Activated CD4-positive, alpha-beta memory T cell treated with anti-CD3 and anti-CD28 coated beads, Interleukin-2, amount 10 ng/mL, durations not matched to agents 7 days and 5 days (primary cell): ENCODE measurements at regions not wholly inside any gene's neighbourhood (a gene's known extent, or its start where the extent isn't known, plus 50 kb on each side); places are given as distances from the start of the nearest gene placed in this dataset.
"Not testable (repeated sequence)": the region's sequence is repeated elsewhere in the genome, so short reads cannot be mapped to it uniquely, and the experiment has no call there.

Experiments used
- CTCF ChIA-PET: fragments of 350-600 bp; sonication (Branson Sonifier 250); formaldehyde crosslinking; loops from one replicate; lab custom pipeline; 2021; ENCODE audit warnings: antibody characterized with exemption, inconsistent platforms; lab: Charles Lee
- POLR2A ChIA-PET: fragments of 350-600 bp; sonication (Branson Sonifier 250); formaldehyde crosslinking; loops from one replicate; lab custom pipeline; 2021; ENCODE audit warnings: antibody characterized with exemption; lab: Charles Lee
- DNase-seq: peaks from one replicate; pipeline ENCODE4 v3.0.0-alpha.2; 2020
- H3K27ac Mint-ChIP-seq: one replicate; pipeline ENCODE4 v1.8.0; 2021; ENCODE audit warnings: mild to moderate bottlenecking, mixed read lengths
- H3K27me3 Mint-ChIP-seq: one replicate; pipeline ENCODE4 v1.8.0; 2021; ENCODE audit warnings: mixed read lengths
- H3K36me3 Mint-ChIP-seq: one replicate; pipeline ENCODE4 v1.8.0; 2021; ENCODE audit warnings: low read depth, mixed read lengths
- H3K4me1 Mint-ChIP-seq: one replicate; pipeline ENCODE4 v1.8.0; 2021; ENCODE audit warnings: mixed read lengths
- H3K4me3 Mint-ChIP-seq: one replicate; pipeline ENCODE4 v1.8.0; 2021; ENCODE audit warnings: mild to moderate bottlenecking, mixed read lengths
- H3K9me3 Mint-ChIP-seq: one replicate; pipeline ENCODE4 v1.8.0; 2021; ENCODE audit warnings: mixed read lengths

DNA sequence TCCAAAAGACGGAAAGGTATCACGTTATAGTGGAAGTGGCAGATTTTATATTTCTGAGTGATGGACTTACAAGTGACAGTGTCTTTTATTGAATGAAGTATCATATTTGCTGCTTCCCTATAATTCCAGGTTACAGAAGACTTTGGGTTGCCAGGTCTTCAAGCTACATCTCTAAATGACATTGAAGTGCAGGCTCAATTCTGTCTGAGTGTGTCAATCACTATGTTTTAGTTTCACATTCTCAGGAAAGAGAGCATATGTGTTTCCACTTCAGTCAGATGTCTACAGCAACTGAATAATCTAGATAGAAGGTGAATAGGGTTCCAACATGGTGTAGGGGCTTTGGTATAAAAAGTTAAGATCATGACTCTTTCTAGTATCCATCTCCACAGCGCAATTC lies 492.7 kb upstream of the API5 start:
- H3K27me3 Mint-ChIP-seq = no peaks in the 10 kb centered on the region
- ChIA-PET CTCF (no interaction called here), POLR2A (no interaction called here)
- no peaks in the 10 kb centered on the region for H3K36me3 Mint-ChIP-seq
- H3K27ac Mint-ChIP-seq = no peak overlapping the region
- DNase-seq = no peak
- no peak overlapping the region for H3K4me3 Mint-ChIP-seq
- H3K9me3 Mint-ChIP-seq = no peaks in the 10 kb centered on the region
- no peaks in the 10 kb centered on the region for H3K4me1 Mint-ChIP-seq

DNA sequence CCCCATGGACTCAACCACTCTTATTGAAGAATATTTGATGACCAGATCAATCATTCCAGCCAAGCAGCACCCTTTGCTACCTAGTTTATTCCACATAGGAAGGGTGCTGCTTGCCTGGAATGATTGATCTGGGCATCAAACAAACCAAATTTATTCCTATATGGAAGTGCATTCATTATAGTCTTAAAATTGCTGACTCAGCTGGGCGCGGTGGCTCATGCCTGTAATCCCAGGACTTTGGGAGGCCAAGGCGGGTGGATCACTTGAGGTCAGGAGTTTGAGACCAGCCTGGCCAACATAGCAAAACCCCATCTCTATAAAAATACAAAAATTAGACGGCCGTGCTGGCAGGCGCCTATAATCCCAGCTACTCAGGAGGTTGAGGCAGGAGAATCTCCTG lies 489.6 kb upstream of the API5 start:
- CTCF ChIA-PET, DNase-seq, H3K4me1 Mint-ChIP-seq, POLR2A ChIA-PET, H3K27me3 Mint-ChIP-seq, H3K36me3 Mint-ChIP-seq, H3K9me3 Mint-ChIP-seq, H3K4me3 Mint-ChIP-seq, H3K27ac Mint-ChIP-seq: not testable (repeated sequence)

DNA sequence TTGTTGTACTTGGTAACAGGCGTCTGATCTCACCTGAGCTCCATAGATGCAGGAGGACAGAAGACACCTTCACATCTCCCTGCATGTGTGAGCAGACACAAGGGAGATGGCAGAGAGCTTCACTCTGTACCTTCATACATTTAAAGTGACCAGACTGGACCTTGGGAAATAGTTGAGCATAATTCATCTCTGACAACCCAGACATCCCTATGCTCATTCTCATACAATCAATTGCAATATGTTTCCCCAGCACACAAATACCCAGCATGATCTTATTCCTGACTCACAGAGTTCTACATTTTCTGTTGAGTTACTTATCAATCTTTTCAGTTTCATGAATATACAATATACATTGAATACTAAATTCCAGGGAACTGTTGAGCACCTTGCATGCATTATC lies 488.2 kb upstream of the API5 start:
- H3K27me3 Mint-ChIP-seq = no peaks in the 10 kb centered on the region
- H3K4me1 Mint-ChIP-seq = no peaks in the 10 kb centered on the region
- ChIA-PET CTCF (no interaction called here), POLR2A (no interaction called here)
- DNase-seq = no peak
- H3K9me3 Mint-ChIP-seq = no peaks in the 10 kb centered on the region
- no peak overlapping the region for H3K4me3 Mint-ChIP-seq
- H3K27ac Mint-ChIP-seq = no peak overlapping the region
- H3K36me3 Mint-ChIP-seq = no peaks in the 10 kb centered on the region

DNA sequence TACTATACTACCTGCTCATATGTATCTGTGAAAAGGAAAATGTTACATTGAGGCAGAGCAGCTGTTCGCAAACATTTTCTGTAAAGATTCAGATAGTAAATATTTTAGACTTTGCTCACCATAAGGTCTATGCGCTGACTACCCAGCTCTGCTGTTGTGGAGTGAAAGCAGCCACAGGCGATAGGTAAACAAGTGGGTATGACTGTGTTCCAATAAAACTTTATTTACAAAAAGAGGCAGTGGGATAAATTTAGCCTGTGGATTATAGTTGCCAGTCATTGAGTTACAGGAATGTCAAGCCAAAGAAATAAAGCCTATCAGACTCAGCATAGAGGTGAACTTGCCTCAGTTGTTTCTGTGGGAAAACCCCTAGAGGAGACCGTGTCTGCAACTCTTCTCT lies 487.7 kb upstream of the API5 start:
- POLR2A ChIA-PET = no interaction called here
- H3K36me3 Mint-ChIP-seq = no peaks in the 10 kb centered on the region
- H3K4me1 Mint-ChIP-seq = no peaks in the 10 kb centered on the region
- H3K9me3 Mint-ChIP-seq = no peaks in the 10 kb centered on the region
- no peak overlapping the region for H3K27ac Mint-ChIP-seq
- no peak overlapping the region for H3K4me3 Mint-ChIP-seq
- H3K27me3 Mint-ChIP-seq = no peaks in the 10 kb centered on the region
- CTCF ChIA-PET = no interaction called here
- DNase-seq = no peak

DNA sequence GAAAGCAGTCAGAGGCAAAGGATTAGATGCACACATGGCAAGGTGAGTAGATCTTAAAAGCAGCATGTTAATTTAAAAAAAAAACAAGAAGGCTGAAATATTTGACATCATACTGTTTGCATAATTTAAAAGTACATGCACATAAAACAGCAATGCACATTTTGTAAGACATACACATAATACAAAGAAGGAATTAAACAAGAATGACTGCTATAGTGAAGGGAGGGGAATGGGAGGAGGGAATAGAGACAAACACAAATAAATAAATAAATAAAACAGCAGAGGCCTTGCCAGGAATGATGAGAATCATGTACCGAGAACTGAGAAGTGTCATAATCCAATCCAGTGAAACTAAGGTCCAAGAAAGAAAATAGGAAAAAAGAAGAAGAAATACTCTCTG lies 486.2 kb upstream of the API5 start:
- H3K4me3 Mint-ChIP-seq = no peak overlapping the region
- no peaks in the 10 kb centered on the region for H3K9me3 Mint-ChIP-seq
- DNase-seq = no peak
- H3K4me1 Mint-ChIP-seq = no peaks in the 10 kb centered on the region
- ChIA-PET CTCF (no interaction called here), POLR2A (no interaction called here)
- no peaks in the 10 kb centered on the region for H3K36me3 Mint-ChIP-seq
- no peaks in the 10 kb centered on the region for H3K27me3 Mint-ChIP-seq
- H3K27ac Mint-ChIP-seq = no peak overlapping the region

DNA sequence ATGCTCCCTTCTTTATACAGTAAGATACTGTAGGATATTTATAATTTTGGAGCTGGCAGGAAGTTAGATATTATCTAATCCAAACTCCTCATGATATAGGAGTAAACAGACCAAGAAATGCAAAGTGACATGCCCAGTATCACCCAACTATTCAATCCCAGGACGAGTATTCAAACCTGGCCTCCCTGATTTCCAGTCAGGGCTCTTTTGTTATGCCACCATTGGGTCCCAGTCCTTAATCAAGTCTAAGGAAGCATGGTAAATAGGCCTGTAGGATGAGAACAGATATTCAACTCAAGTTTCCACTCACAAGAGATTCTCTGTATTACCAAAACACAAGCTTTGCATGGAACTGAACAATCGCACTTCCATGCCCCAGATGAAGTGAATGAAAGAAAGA lies 484.0 kb upstream of the API5 start:
- Mint-ChIP-seq H3K36me3 (no peaks in the 10 kb centered on the region), H3K4me3 (no peak overlapping the region), H3K27me3 (no peaks in the 10 kb centered on the region), H3K27ac (no peak overlapping the region), H3K9me3 (no peaks in the 10 kb centered on the region), H3K4me1 (no peaks in the 10 kb centered on the region)
- ChIA-PET POLR2A (no interaction called here), CTCF (no interaction called here)
- DNase-seq = no peak

DNA sequence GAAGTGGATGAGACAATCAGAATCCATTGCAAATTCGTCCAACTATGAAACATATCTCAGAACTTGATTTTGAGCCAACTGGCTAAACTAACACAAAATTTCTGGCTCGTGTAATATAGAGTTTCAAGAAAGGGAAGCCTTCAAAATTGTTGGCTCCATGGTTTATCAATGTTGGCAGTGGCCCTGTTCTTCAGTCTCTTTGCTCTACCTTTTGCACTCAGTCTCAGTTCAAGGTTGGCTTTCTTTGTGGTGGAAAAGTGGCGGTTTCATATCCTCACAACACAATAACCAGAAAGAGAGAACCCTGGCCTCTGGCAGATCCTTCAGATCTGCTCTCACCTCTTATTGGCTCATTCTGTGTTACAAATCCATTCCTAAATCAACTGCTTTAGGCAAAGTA lies 473.8 kb upstream of the API5 start:
- no peaks in the 10 kb centered on the region for H3K36me3 Mint-ChIP-seq
- ChIA-PET CTCF (no interaction called here), POLR2A (no interaction called here)

DNA sequence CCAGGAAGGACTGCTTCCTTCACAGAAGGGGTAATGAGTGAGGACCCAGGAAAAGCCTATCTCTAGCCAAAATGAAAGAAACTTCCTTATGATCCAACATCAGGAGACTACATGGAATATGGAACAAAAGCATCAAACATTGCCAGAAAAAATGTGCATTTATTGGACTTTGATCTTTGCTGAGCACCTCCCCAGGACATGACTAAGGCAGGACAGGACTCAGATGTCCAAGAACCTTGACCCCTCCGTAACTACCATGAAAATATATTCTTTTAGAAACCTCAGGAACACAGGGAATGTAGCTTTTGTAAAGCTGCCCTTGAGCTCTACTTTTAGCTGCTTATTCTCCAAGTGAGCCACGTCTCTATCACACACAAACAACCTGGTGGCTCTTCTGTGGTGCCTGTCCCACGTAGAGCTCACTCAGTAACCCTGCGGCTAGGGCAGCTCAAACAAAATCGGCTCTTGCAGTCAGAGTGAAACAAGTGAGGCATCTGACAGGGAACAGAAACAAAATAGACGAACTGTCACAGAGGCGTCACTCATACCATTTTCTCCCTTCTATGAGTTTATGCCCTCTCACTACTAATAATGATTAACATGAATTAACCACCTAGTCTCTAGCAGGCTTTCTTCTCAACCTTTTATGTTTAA lies 471.5 kb upstream of the API5 start:
- Mint-ChIP-seq H3K27me3 (no peaks in the 10 kb centered on the region), H3K9me3 (peaks cover 2% of the 10 kb centered on the region), H3K4me3 (no peak overlapping the region), H3K36me3 (no peaks in the 10 kb centered on the region), H3K4me1 (no peaks in the 10 kb centered on the region), H3K27ac (no peak overlapping the region)
- ChIA-PET POLR2A (no interaction called here), CTCF (no interaction called here)
- DNase-seq = no peak

More for the DNA sequence above, 473.8 kb upstream of the API5 start:
- DNase-seq = no peak
- H3K4me3 Mint-ChIP-seq = no peak overlapping the region
- no peak overlapping the region for H3K27ac Mint-ChIP-seq
- H3K4me1 Mint-ChIP-seq = no peaks in the 10 kb centered on the region
- no peaks in the 10 kb centered on the region for H3K9me3 Mint-ChIP-seq
- no peaks in the 10 kb centered on the region for H3K27me3 Mint-ChIP-seq

DNA sequence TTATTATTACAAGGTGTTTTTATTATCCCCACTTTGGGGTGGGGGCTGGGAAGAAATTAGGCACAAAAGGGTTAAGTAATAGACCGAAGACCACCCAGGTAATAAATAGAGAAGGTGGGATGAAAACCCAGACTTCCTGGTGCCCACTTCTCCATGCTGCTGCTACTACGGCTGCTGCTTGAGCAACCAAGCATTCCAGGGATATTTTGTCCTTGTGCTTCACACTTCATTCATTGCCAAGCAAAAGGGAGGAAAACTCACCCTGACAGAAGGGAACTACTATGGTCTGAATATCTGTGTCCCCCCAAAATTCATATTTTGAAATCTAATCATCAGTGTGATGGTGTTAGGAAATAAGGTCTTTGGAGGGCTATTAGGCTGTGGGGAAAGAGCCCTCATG lies 470.9 kb upstream of the API5 start:
- no peaks in the 10 kb centered on the region for H3K4me1 Mint-ChIP-seq
- ChIA-PET POLR2A (no interaction called here), CTCF (no interaction called here)
- H3K36me3 Mint-ChIP-seq = no peaks in the 10 kb centered on the region
- H3K27ac Mint-ChIP-seq = no peak overlapping the region
- DNase-seq = no peak
- no peaks in the 10 kb centered on the region for H3K27me3 Mint-ChIP-seq
- H3K9me3 Mint-ChIP-seq = peaks cover 2% of the 10 kb centered on the region
- no peak overlapping the region for H3K4me3 Mint-ChIP-seq

DNA sequence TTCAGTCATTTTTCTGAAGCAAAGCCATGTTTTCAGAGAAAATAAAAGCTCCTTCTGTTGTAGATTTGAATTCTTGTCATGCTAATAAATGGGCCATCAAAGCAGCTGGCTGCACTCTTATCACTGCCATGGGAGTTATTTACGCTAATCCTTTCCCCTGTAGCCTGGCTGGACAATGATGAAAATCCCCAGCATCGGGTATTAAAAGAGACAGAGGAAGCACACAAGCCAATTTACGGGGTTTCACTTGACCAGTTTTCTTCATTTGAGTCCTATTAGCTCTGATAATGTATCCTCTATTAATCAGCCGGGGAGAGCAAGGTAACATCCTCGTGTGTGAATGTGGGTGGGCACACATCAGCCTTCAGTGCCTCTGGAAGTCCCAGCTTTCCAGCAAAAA lies 470.2 kb upstream of the API5 start:
- peaks cover 2% of the 10 kb centered on the region for H3K9me3 Mint-ChIP-seq
- CTCF ChIA-PET = no interaction called here
- POLR2A ChIA-PET = no interaction called here

DNA sequence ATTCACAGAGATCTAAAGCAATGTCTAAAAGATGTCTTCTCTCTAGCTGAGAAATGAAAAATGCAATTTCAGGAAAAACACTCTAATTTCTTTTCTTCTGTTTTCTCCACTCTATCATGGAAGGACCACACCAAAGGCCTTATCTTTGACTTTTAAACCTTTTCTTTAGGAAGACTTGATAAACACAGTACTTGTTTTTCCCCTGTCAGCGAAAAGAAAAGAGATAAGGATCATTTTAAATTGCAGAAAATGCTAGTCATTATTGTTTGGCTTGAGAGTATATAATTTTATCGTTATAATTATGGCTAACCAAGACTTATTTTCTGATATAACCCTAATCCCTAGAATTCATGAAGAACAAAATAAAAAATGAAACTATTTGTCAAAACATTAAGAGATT lies 462.4 kb upstream of the API5 start:
- CTCF ChIA-PET = no interaction called here

More for the DNA sequence above, 470.2 kb upstream of the API5 start:
- Mint-ChIP-seq H3K4me1 (no peaks in the 10 kb centered on the region), H3K36me3 (no peaks in the 10 kb centered on the region), H3K27me3 (no peaks in the 10 kb centered on the region), H3K4me3 (no peak overlapping the region), H3K27ac (no peak overlapping the region)
- DNase-seq = no peak

DNA sequence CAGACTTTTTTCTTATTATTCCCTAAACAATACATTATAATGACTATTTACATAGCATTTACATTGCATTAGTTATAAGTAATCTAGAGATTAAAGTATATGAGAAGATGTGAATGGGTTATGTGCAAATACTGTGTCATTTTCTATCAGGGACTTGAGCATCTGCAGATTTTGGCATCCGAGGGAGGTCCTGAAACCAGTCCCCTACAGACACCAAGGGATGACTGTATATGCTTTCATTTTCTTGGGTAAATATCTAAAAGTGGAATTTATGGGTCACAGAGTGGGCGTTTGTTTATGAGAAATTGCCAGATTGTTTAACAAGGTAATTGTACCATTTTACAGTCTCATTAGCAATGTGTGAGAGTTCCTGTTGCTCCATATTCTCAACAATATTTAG lies 454.5 kb upstream of the API5 start:
- Mint-ChIP-seq H3K27me3 (no peaks in the 10 kb centered on the region), H3K27ac (no peak overlapping the region), H3K9me3 (peaks cover 2% of the 10 kb centered on the region), H3K4me1 (no peaks in the 10 kb centered on the region), H3K36me3 (no peaks in the 10 kb centered on the region), H3K4me3 (no peak overlapping the region)
- CTCF ChIA-PET = no interaction called here
- POLR2A ChIA-PET = no interaction called here
- DNase-seq = no peak

More for the DNA sequence above, 462.4 kb upstream of the API5 start:
- Mint-ChIP-seq H3K27ac (no peak overlapping the region), H3K27me3 (no peaks in the 10 kb centered on the region), H3K4me1 (no peaks in the 10 kb centered on the region), H3K4me3 (no peak overlapping the region), H3K36me3 (no peaks in the 10 kb centered on the region), H3K9me3 (no peaks in the 10 kb centered on the region)
- POLR2A ChIA-PET = no interaction called here
- no peak for DNase-seq

DNA sequence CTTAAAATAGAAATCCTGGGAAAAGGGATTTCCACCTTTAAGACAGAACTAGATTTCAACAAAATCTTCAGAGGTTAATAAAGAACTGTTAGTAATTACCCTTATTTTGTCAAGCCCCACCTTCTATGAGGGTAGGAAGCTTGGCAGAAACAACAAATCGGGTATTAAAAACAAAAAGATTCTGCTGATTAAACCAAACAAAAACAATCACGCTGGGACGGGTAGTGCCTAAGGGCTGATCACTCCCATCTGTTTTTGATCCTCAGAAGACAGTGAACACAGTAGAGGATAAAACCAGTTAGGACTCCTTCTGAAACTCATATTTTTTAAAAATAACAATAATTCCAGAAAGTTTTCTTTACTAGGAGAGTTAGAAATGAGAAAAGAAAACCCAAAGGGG lies 441.3 kb upstream of the API5 start:
- Mint-ChIP-seq H3K36me3 (no peaks in the 10 kb centered on the region), H3K4me3 (no peak overlapping the region), H3K27ac (no peak overlapping the region), H3K4me1 (no peaks in the 10 kb centered on the region), H3K27me3 (no peaks in the 10 kb centered on the region), H3K9me3 (peaks cover 9% of the 10 kb centered on the region)
- POLR2A ChIA-PET = no interaction called here
- DNase-seq = no peak
- CTCF ChIA-PET = no interaction called here

DNA sequence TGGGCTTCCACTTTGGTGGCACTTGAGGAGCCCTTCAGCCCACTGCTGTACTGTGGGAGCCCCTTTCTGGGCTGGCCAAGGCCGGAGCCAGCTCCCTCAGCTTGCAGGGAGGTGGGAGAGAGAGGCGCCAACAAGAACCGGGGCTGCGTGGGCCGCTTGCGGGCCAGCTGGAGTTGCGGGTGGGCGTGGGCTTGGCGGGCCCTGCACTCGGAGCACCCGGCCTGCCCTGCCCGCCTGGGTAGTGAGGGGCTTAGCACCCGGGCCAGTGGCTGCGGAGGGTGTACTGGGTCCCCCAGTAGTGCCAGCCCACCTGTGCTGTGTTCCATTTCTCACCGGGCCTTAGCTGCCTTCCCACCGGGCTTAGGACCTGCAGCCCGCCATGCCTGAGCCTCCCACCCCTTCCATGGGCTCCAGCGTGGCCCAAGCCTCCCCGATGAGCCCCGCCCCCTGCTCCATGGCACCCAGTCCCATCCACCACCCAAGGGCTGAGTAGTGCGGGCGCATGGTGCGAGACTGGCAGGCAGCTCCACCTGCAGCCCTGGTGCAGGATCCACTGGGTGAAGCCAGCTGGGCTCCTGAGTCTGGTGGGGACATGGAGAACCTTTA lies 437.9 kb upstream of the API5 start:
- POLR2A ChIA-PET, H3K4me1 Mint-ChIP-seq, H3K4me3 Mint-ChIP-seq, CTCF ChIA-PET, DNase-seq, H3K36me3 Mint-ChIP-seq, H3K27ac Mint-ChIP-seq, H3K27me3 Mint-ChIP-seq: not testable (repeated sequence)
- peaks cover 17% of the 10 kb centered on the region for H3K9me3 Mint-ChIP-seq
